K562 (cell line): ENCODE measurements at regions not wholly inside any gene's neighbourhood (a gene's known extent, or its start where the extent isn't known, plus 50 kb on each side); places are given as distances from the start of the nearest gene placed in this dataset.

Source experiments
- ATAC-seq: fragments of 200-7000 bp; cut with Tn5 transposase; 3 replicates; pipeline ENCODE4 v1.9.1; 2020; ENCODE audit warnings: moderate library complexity
- BruUV-seq: library from RNA; stranded (reverse); fragments of 400-500 nt; replicated peaks from 2 replicates; lab custom pipeline; 2021; lab: Mats Ljungman, UMichigan
- CTCF ChIA-PET: fragments of 300-600 bp; formaldehyde crosslinking; extraction: SDS; loops from one replicate; lab custom pipeline; 2021; ENCODE audit warnings: low intra/inter-chr PET ratio; lab: Yijun Ruan, JAX
- POLR2A ChIA-PET: fragments of 300-600, 350-650 bp; sonication (Branson Sonifier 250); formaldehyde crosslinking; extraction: SDS; loops from one replicate; lab custom pipeline; 2021; ENCODE audit warnings: antibody characterized with exemption, inconsistent platforms; lab: Yijun Ruan, JAX
- DNase-seq, 4 experiments: peaks; one replicate each; pipeline versions ENCODE4 v3.0.0 to v3.0.0-alpha.2; 2011 to 2018; ENCODE audit warnings: low spot score in 3 of 4, mixed read lengths in 3 of 4; ENCODE audit errors: extremely low read depth in 1 of 4
- FAIRE-seq: peaks from 2 replicates; lab custom pipeline; 2011; peaks lifted over from hg19 to GRCh38; lab: Jason Lieb, UNC
- H2AFZ ChIP-seq: 2 replicates; pipeline ENCODE4 v1.6.0; 2011; ENCODE audit warnings: low read depth, low read length, control low read depth, inconsistent platforms
- H3K27ac ChIP-seq: fragments of 200-600 bp; 3 replicates; pipeline ENCODE4 v1.8.0; 2011; ENCODE audit warnings: low read depth, mild to moderate bottlenecking, control low read depth, inconsistent platforms, low read length, moderate library complexity, mixed read lengths; ENCODE audit errors: extremely low read depth
- H3K27me3 ChIP-seq, 2 experiments: fragments of 300-600 bp in 1 of 2; 2 replicates in 1 of 2; 3 replicates in 1 of 2; pipeline versions ENCODE4 v1.6.0 to v1.8.0; 2011; ENCODE audit warnings: inconsistent platforms in 2 of 2, low read length in 2 of 2, mild to moderate bottlenecking in 1 of 2, mixed read lengths in 1 of 2, moderate library complexity in 1 of 2; ENCODE audit not compliant: control insufficient read depth in 2 of 2, insufficient read depth in 2 of 2
- H3K36me3 ChIP-seq: fragments of 300-600 bp; 3 replicates; pipeline ENCODE4 v1.8.0; 2011; ENCODE audit warnings: mild to moderate bottlenecking, low read length, inconsistent platforms; ENCODE audit not compliant: control insufficient read depth, insufficient read depth
- H3K4me1 ChIP-seq, 2 experiments: fragments of 200-600 bp in 1 of 2; replicated peaks in 1 of 2; 2 replicates in 1 of 2; 3 replicates in 1 of 2; pipeline versions ENCODE4 v1.5.1 to v1.8.0; 2011; ENCODE audit warnings: inconsistent platforms in 2 of 2, low read length in 2 of 2, mild to moderate bottlenecking in 1 of 2, mixed read lengths in 1 of 2, moderate library complexity in 1 of 2; ENCODE audit not compliant: control insufficient read depth in 2 of 2, insufficient read depth in 2 of 2
- H3K4me2 ChIP-seq: 2 replicates; pipeline ENCODE4 v1.6.1; 2011; ENCODE audit warnings: low read length, control low read depth, inconsistent platforms, mixed read lengths; ENCODE audit not compliant: insufficient read depth
- H3K4me3 ChIP-seq: fragments of 200-600 bp; sonication (generic), shearing (Covaris generic); 2 replicates; pipeline ENCODE4 v1.5.1; 2016; ENCODE audit warnings: control low read depth, inconsistent platforms
- H3K79me2 ChIP-seq: fragments of 200-600 bp; 3 replicates; pipeline ENCODE4 v1.8.0; 2011; ENCODE audit warnings: low read length, inconsistent platforms; ENCODE audit not compliant: control insufficient read depth, insufficient read depth
- H3K9ac ChIP-seq, 2 experiments: 2 replicates each; pipeline versions ENCODE4 v1.6.0 to v1.6.1; 2011; ENCODE audit warnings: low read depth in 2 of 2, low read length in 2 of 2, control low read depth in 1 of 2, inconsistent platforms in 1 of 2, mild to moderate bottlenecking in 1 of 2, mixed read lengths in 1 of 2; ENCODE audit not compliant: insufficient read depth in 1 of 2
- H3K9me1 ChIP-seq: one replicate; pipeline ENCODE4 v1.6.0; 2011; ENCODE audit warnings: inconsistent platforms, mild to moderate bottlenecking, low read length, moderate library complexity; ENCODE audit not compliant: control insufficient read depth, insufficient read depth
- H3K9me3 ChIP-seq: replicated peaks from 2 replicates; pipeline ENCODE4 v1.5.1; 2011; ENCODE audit warnings: low read depth, low read length, inconsistent platforms; ENCODE audit not compliant: control insufficient read depth, insufficient read depth
- H4K20me1 ChIP-seq: replicated peaks from 2 replicates; pipeline ENCODE4 v1.6.1; 2011; ENCODE audit warnings: low read length, inconsistent platforms, mixed read lengths; ENCODE audit not compliant: control insufficient read depth, insufficient read depth
- CEBPG ChIP-seq, 3 experiments: fragments of 200-800 bp in 1 of 3; sonication (Bioruptor generic) in 1 of 3; sonication (generic) in 1 of 3; formaldehyde crosslinking in 1 of 3; IDR thresholded peaks in 2 of 3; conservative IDR thresholded peaks in 1 of 3; 2 replicates each; pipeline versions ENCODE4 v1.6.1 to v1.8.0; 2016 to 2022; ENCODE audit warnings: missing compliant biosample characterization in 2 of 3, missing genetic modification characterization in 2 of 3, mild to moderate bottlenecking in 1 of 3, missing genetic modification reagents in 1 of 3
- CHD2 ChIP-seq: IDR thresholded peaks from 2 replicates; pipeline ENCODE4 v1.6.1; 2011; ENCODE audit warnings: low read depth, low read length
- ELK3 ChIP-seq: fragments of 450-650 bp; formaldehyde crosslinking; IDR thresholded peaks from 2 replicates; pipeline ENCODE4 v1.4.0; 2020; ENCODE audit warnings: mild to moderate bottlenecking
- L3MBTL2 ChIP-seq: fragments of 450-650 bp; IDR thresholded peaks from 2 replicates; pipeline ENCODE4 v1.6.1; 2016; ENCODE audit warnings: mild to moderate bottlenecking, moderate library complexity
- MAZ ChIP-seq, 2 experiments: fragments of 450-650 bp in 1 of 2; sonication (generic) in 1 of 2; formaldehyde crosslinking; IDR thresholded peaks in 1 of 2; conservative IDR thresholded peaks in 1 of 2; 2 replicates each; pipeline versions ENCODE4 v1.4.0 to v1.5.0; 2020; ENCODE audit warnings: mild to moderate bottlenecking in 1 of 2, missing genetic modification reagents in 1 of 2
- MTA1 ChIP-seq: fragments of 450-650 bp; IDR thresholded peaks from 2 replicates; pipeline ENCODE4 v1.6.1; 2017; ENCODE audit warnings: borderline replicate concordance
- POLR2A ChIP-seq: fragments of 450-650 bp; conservative IDR thresholded peaks from 2 replicates; pipeline ENCODE4 v1.6.1; 2016
- THRB ChIP-seq: fragments of 450-650 bp; formaldehyde crosslinking; conservative IDR thresholded peaks from 2 replicates; pipeline ENCODE4 v1.4.0; 2022; ENCODE audit warnings: mild to moderate bottlenecking, missing genetic modification characterization
- ZNF431 ChIP-seq: sonication (generic); formaldehyde crosslinking; IDR thresholded peaks from 2 replicates; pipeline ENCODE4 v1.8.0; 2022; ENCODE audit warnings: mild to moderate bottlenecking, missing genetic modification reagents
- ZNF592 ChIP-seq: fragments of 450-650 bp; IDR thresholded peaks from 2 replicates; pipeline ENCODE4 v1.6.1; 2017; ENCODE audit warnings: antibody characterized with exemption, mild to moderate bottlenecking
- WGBS: fragments of 100-300 bp; shearing (Covaris generic); methylation state at CpG from one replicate; pipeline ENCODE4 v1.1.6; 2016; ENCODE audit warnings: low coverage, mixed read lengths; ENCODE audit not compliant: insufficient coverage; ENCODE audit errors: missing lambda C conversion rate; 5-methylcytosine and 5-hydroxymethylcytosine counted together
- in situ Hi-C: fragments of 300-500 bp; cut with MboI; formaldehyde crosslinking; loops from 4 replicates; pipeline ENCODE4 v1.15.0; 2018; ENCODE audit warnings: inconsistent platforms, mixed read lengths
- intact Hi-C: fragments of 100-400 bp; cut with micrococcal nuclease; formaldehyde crosslinking; loops from 2 replicates; pipeline ENCODE4 v1.14.2; 2022

GRCh38 chr5:147093138-147093537 is 141.7 kb upstream of the STK32A start:
- Histone ChIP-seq H3K4me1 (no peaks in the 10 kb centered on the region), H3K4me3 (no peak overlapping the region), H3K9me3 (0 out of 2 replicates have a peak, but pooled peaks cover 1% of the 10 kb centered on the region), H2AFZ (no peak overlapping the region), H3K27ac (no peak overlapping the region), H3K9me1 (no peaks in the 10 kb centered on the region), H3K79me2 (no peaks in the 10 kb centered on the region), H3K9ac (no peak overlapping the region), H4K20me1 (no peaks in the 10 kb centered on the region), H3K36me3 (no peaks in the 10 kb centered on the region), H3K27me3 (no peaks in the 10 kb centered on the region), H3K4me2 (no peak overlapping the region)
- POLR2A ChIA-PET = no interaction called here
- CTCF ChIA-PET = no interaction called here
- no peak for FAIRE-seq
- no TSS peak for BruUV-seq
- no peak for DNase-seq
- in situ Hi-C loops (no loop called here), intact Hi-C loops (no loop called here)
- TF ChIP-seq POLR2A (no peak), CEBPG (CRISPR knock-in tag; IDR thresholded peaks at IDR 0.05) (no peak), CEBPG (tag; conservative IDR thresholded peaks at IDR 0.05 in 1 of 2, IDR thresholded peaks at IDR 0.05 in 1 of 2) (peak in 1 of 2 experiments; percentile 52; a peak in 2 of 4 replicates)
- ATAC-seq = no peak
- WGBS = 4% methylated on average over 2 of the region's 2 CpGs

- in situ Hi-C loops (no loop called here), intact Hi-C loops (no loop called here)
- no peaks in the 10 kb centered on the region for H4K20me1 ChIP-seq
- FAIRE-seq (no peak), ATAC-seq (no peak), DNase-seq (no peak)
- no TSS peak for BruUV-seq
- no peak overlapping the region for H3K9ac ChIP-seq
- H3K79me2 ChIP-seq = no peaks in the 10 kb centered on the region
- H3K27ac ChIP-seq = no peak overlapping the region
- H3K4me1 ChIP-seq = no peaks in the 10 kb centered on the region
- H3K27me3 ChIP-seq = no peaks in the 10 kb centered on the region
- no peak overlapping the region for H3K4me2 ChIP-seq
- H3K36me3 ChIP-seq = no peaks in the 10 kb centered on the region
- no peaks in the 10 kb centered on the region for H3K9me1 ChIP-seq
- 0 out of 2 replicates have a peak, but pooled peaks cover 1% of the 10 kb centered on the region for H3K9me3 ChIP-seq
- no peak overlapping the region for H3K4me3 ChIP-seq
- CTCF ChIA-PET = no interaction called here
- 0% methylated on average over 1 of the region's 2 CpGs for WGBS
- H2AFZ ChIP-seq = no peak overlapping the region
- POLR2A ChIA-PET = no interaction called here
- TF ChIP-seq ZNF592 = no peak
- no peak for TF ChIP-seq MAZ (CRISPR knock-in tag; conservative IDR thresholded peaks at IDR 0.05 in 1 of 2, IDR thresholded peaks at IDR 0.05 in 1 of 2)
- TF ChIP-seq CHD2 = no peak
- no peak for TF ChIP-seq THRB (CRISPR knock-in tag)
- no peak for TF ChIP-seq ZNF431
- TF ChIP-seq L3MBTL2 = no peak
- TF ChIP-seq MTA1 = no peak
- no peak for TF ChIP-seq ELK3 (CRISPR knock-in tag)
These were observed 139.1 kb upstream of the STK32A start for GRCh38 chr5:147095740-147096139.
